K562 (cell line): ENCODE measurements at regions not wholly inside any gene's neighbourhood (a gene's known extent, or its start where the extent isn't known, plus 50 kb on each side); places are given as distances from the start of the nearest gene placed in this dataset.

Source experiments
- ARID1B ChIP-seq: fragments of 450-650 bp; IDR thresholded peaks from 2 replicates; pipeline ENCODE4 v1.6.1; 2016; ENCODE audit warnings: antibody characterized with exemption, mild to moderate bottlenecking, inconsistent platforms
- CREB1 ChIP-seq, 2 experiments: sonication (generic) in 1 of 2; formaldehyde crosslinking in 1 of 2; IDR thresholded peaks; 2 replicates each; pipeline versions ENCODE4 v1.6.1 to v1.8.0; 2012 to 2022; ENCODE audit warnings: inconsistent platforms in 1 of 2, mild to moderate bottlenecking in 1 of 2, missing genetic modification reagents in 1 of 2, moderate library complexity in 1 of 2
- KDM1A ChIP-seq, 2 experiments: fragments of 450-650 bp; IDR thresholded peaks; 2 replicates each; pipeline ENCODE4 v1.6.1; 2016; ENCODE audit warnings: mild to moderate bottlenecking in 2 of 2
- SMAD4 ChIP-seq: fragments of 250-450 bp; sonication (Bioruptor Pico); conservative IDR thresholded peaks from 2 replicates; pipeline ENCODE4 v1.8.0; 2021; ENCODE audit warnings: inconsistent platforms, mild to moderate bottlenecking, moderate library complexity
- TRIM24 ChIP-seq, 2 experiments: fragments of 450-650 bp; IDR thresholded peaks; 2 replicates each; pipeline ENCODE4 v1.6.1; 2016
- TSC22D4 ChIP-seq: fragments of 450-650 bp; IDR thresholded peaks from 2 replicates; pipeline ENCODE4 v1.6.1; 2016; ENCODE audit warnings: missing genetic modification characterization, missing biosample characterization, control low read depth
- ZNF668 ChIP-seq: fragments of 250-450 bp; sonication (Bioruptor Pico); IDR thresholded peaks from 2 replicates; pipeline ENCODE4 v1.8.0; 2022; ENCODE audit warnings: mild to moderate bottlenecking, inconsistent platforms
- TF ChIP-seq, protein P1 (sequence below), 2 experiments: fragments of 450-650 bp; formaldehyde crosslinking in 1 of 2; IDR thresholded peaks; 2 replicates each; pipeline versions ENCODE4 v1.4.0 to v1.6.1; 2014 to 2020; ENCODE audit warnings: mild to moderate bottlenecking in 2 of 2, borderline replicate concordance in 1 of 2, low read depth in 1 of 2
- TF ChIP-seq, protein P2 (sequence below): sonication (generic); formaldehyde crosslinking; IDR thresholded peaks from 2 replicates; pipeline ENCODE4 v1.8.1; 2023; ENCODE audit warnings: mild to moderate bottlenecking, missing genetic modification reagents, moderate library complexity
- TF ChIP-seq, protein P3 (sequence below), 2 experiments: fragments of 200-800 bp in 1 of 2; sonication (Bioruptor generic) in 1 of 2; sonication (generic) in 1 of 2; formaldehyde crosslinking in 1 of 2; IDR thresholded peaks in 1 of 2; conservative IDR thresholded peaks in 1 of 2; 2 replicates each; pipeline versions ENCODE4 v1.5.0 to v1.6.1; 2016 to 2020; ENCODE audit warnings: missing compliant biosample characterization in 1 of 2, missing genetic modification characterization in 1 of 2, missing genetic modification reagents in 1 of 2
- TF ChIP-seq, protein P4 (sequence below): fragments of 250-450 bp; sonication (Bioruptor Pico); IDR thresholded peaks from 2 replicates; pipeline ENCODE4 v1.4.0; 2020; ENCODE audit warnings: mild to moderate bottlenecking
- TF ChIP-seq, protein P5 (sequence below), 2 experiments: IDR thresholded peaks in 1 of 2; conservative IDR thresholded peaks in 1 of 2; 2 replicates each; pipeline ENCODE4 v1.6.1; 2016; ENCODE audit warnings: low read depth in 2 of 2, mild to moderate bottlenecking in 1 of 2, missing compliant biosample characterization in 1 of 2, missing genetic modification characterization in 1 of 2, moderate library complexity in 1 of 2

DNA sequence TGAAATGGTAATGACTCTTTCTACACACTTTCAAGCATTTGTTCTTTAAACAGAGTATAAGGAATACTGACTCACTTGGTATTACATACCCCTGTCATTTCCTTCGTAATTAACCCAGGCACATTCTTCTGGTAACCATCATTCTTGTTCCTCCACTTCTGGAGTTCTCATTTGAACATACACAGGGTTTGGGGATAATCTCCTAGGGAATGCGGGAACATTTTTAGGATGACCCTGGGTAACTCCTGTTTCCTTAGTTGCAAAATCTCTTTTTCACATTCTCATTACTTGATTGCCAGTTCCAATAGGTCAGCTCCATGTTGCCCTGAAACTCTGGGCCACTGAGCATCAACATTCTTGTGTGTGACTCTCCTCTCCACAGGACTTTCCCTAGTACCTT is 51.5 kb upstream of the E2F3 start (continued):
- TF ChIP-seq, protein P1, sequence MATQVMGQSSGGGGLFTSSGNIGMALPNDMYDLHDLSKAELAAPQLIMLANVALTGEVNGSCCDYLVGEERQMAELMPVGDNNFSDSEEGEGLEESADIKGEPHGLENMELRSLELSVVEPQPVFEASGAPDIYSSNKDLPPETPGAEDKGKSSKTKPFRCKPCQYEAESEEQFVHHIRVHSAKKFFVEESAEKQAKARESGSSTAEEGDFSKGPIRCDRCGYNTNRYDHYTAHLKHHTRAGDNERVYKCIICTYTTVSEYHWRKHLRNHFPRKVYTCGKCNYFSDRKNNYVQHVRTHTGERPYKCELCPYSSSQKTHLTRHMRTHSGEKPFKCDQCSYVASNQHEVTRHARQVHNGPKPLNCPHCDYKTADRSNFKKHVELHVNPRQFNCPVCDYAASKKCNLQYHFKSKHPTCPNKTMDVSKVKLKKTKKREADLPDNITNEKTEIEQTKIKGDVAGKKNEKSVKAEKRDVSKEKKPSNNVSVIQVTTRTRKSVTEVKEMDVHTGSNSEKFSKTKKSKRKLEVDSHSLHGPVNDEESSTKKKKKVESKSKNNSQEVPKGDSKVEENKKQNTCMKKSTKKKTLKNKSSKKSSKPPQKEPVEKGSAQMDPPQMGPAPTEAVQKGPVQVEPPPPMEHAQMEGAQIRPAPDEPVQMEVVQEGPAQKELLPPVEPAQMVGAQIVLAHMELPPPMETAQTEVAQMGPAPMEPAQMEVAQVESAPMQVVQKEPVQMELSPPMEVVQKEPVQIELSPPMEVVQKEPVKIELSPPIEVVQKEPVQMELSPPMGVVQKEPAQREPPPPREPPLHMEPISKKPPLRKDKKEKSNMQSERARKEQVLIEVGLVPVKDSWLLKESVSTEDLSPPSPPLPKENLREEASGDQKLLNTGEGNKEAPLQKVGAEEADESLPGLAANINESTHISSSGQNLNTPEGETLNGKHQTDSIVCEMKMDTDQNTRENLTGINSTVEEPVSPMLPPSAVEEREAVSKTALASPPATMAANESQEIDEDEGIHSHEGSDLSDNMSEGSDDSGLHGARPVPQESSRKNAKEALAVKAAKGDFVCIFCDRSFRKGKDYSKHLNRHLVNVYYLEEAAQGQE (IDR thresholded peaks at IDR 0.05; ENCODE audit: borderline replicate concordance) = no peak
- TF ChIP-seq, protein P1 (CRISPR knock-in tag; IDR thresholded peaks at IDR 0.05; ENCODE audit: low read depth) = no peak
- TF ChIP-seq CREB1 (IDR thresholded peaks at IDR 0.05) = no peak
- TF ChIP-seq CREB1 (CRISPR knock-in tag; IDR thresholded peaks at IDR 0.05) = no peak
- no peak for TF ChIP-seq TRIM24 (IDR thresholded peaks at IDR 0.05)
- TF ChIP-seq, protein P2, sequence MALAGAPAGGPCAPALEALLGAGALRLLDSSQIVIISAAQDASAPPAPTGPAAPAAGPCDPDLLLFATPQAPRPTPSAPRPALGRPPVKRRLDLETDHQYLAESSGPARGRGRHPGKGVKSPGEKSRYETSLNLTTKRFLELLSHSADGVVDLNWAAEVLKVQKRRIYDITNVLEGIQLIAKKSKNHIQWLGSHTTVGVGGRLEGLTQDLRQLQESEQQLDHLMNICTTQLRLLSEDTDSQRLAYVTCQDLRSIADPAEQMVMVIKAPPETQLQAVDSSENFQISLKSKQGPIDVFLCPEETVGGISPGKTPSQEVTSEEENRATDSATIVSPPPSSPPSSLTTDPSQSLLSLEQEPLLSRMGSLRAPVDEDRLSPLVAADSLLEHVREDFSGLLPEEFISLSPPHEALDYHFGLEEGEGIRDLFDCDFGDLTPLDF (CRISPR knock-in tag) = no peak
- TF ChIP-seq, protein P3, sequence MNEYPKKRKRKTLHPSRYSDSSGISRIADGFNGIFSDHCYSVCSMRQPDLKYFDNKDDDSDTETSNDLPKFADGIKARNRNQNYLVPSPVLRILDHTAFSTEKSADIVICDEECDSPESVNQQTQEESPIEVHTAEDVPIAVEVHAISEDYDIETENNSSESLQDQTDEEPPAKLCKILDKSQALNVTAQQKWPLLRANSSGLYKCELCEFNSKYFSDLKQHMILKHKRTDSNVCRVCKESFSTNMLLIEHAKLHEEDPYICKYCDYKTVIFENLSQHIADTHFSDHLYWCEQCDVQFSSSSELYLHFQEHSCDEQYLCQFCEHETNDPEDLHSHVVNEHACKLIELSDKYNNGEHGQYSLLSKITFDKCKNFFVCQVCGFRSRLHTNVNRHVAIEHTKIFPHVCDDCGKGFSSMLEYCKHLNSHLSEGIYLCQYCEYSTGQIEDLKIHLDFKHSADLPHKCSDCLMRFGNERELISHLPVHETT (CRISPR knock-in tag; conservative IDR thresholded peaks at IDR 0.05 in 1 of 2, IDR thresholded peaks at IDR 0.05 in 1 of 2) = no peak
- no peak for TF ChIP-seq ZNF668 (CRISPR knock-in tag)
- no peak for TF ChIP-seq SMAD4
- no peak for TF ChIP-seq ARID1B
- TF ChIP-seq TSC22D4 (tag) = no peak
- TF ChIP-seq, protein P4, sequence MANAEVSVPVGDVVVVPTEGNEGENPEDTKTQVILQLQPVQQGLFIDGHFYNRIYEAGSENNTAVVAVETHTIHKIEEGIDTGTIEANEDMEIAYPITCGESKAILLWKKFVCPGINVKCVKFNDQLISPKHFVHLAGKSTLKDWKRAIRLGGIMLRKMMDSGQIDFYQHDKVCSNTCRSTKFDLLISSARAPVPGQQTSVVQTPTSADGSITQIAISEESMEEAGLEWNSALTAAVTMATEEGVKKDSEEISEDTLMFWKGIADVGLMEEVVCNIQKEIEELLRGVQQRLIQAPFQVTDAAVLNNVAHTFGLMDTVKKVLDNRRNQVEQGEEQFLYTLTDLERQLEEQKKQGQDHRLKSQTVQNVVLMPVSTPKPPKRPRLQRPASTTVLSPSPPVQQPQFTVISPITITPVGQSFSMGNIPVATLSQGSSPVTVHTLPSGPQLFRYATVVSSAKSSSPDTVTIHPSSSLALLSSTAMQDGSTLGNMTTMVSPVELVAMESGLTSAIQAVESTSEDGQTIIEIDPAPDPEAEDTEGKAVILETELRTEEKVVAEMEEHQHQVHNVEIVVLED (CRISPR knock-in tag) = no peak
- no peak for TF ChIP-seq KDM1A (IDR thresholded peaks at IDR 0.05)
- TF ChIP-seq, protein P5, sequence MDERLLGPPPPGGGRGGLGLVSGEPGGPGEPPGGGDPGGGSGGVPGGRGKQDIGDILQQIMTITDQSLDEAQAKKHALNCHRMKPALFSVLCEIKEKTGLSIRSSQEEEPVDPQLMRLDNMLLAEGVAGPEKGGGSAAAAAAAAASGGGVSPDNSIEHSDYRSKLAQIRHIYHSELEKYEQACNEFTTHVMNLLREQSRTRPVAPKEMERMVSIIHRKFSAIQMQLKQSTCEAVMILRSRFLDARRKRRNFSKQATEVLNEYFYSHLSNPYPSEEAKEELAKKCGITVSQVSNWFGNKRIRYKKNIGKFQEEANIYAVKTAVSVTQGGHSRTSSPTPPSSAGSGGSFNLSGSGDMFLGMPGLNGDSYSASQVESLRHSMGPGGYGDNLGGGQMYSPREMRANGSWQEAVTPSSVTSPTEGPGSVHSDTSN (CRISPR knock-in tag; IDR thresholded peaks at IDR 0.05; ENCODE audit: low read depth) = no peak
- TF ChIP-seq, protein P5 (tag; conservative IDR thresholded peaks at IDR 0.05; ENCODE audit: low read depth) = no peak
